HL-60 (cell line): ENCODE measurements at regions not wholly inside any gene's neighbourhood (a gene's known extent, or its start where the extent isn't known, plus 50 kb on each side); places are given as distances from the start of the nearest gene placed in this dataset.

ENCODE experiments used
- DNase-seq, 2 experiments: peaks; one replicate each; pipeline ENCODE4 v3.0.0-alpha.2; 2010 to 2020; ENCODE audit warnings: low read depth in 1 of 2, low spot score in 1 of 2
- H3K27ac ChIP-seq: fragments of 250-450 bp; sonication (Bioruptor Pico); replicated peaks from 2 replicates; pipeline ENCODE4 v1.5.1; 2020; ENCODE audit warnings: mild to moderate bottlenecking, moderate library complexity
- H3K27me3 ChIP-seq: fragments of 250-450 bp; sonication (Bioruptor Pico); 2 replicates; pipeline ENCODE4 v1.5.1; 2021; ENCODE audit warnings: mild to moderate bottlenecking, moderate library complexity; ENCODE audit not compliant: insufficient read depth, poor library complexity, severe bottlenecking
- H3K4me3 ChIP-seq: replicated peaks from 2 replicates; pipeline ENCODE4 v1.5.1; 2011; ENCODE audit warnings: mild to moderate bottlenecking, control low read depth, low read length; ENCODE audit not compliant: insufficient read depth
- CTCF ChIP-seq: IDR thresholded peaks from one replicate; pipeline ENCODE4 v1.5.1; 2011; ENCODE audit warnings: low read length, control low read depth, inconsistent platforms; ENCODE audit not compliant: insufficient read depth
- GABPA ChIP-seq: IDR thresholded peaks from 2 replicates; pipeline ENCODE4 v1.6.1; 2012; ENCODE audit warnings: low read depth
- POLR2AphosphoS5 ChIP-seq: IDR thresholded peaks from 2 replicates; pipeline ENCODE4 v1.6.1; 2012; ENCODE audit warnings: low read depth
- REST ChIP-seq: IDR thresholded peaks from 2 replicates; pipeline ENCODE4 v1.6.1; 2012; ENCODE audit warnings: low read depth; ENCODE audit not compliant: insufficient replicate concordance
- SPI1 ChIP-seq: IDR thresholded peaks from 2 replicates; pipeline ENCODE4 v1.6.1; 2012; ENCODE audit warnings: low read depth, mild to moderate bottlenecking, borderline replicate concordance

- no peak for DNase-seq
- Histone ChIP-seq H3K4me3 (no peak overlapping the region), H3K27ac (no peak overlapping the region), H3K27me3 (no peaks in the 10 kb centered on the region)
- no peak for TF ChIP-seq SPI1
Measured at GRCh38 chr6:101312652-101313051, 80.9 kb upstream of the GRIK2 start.

- Histone ChIP-seq H3K27ac (no peak overlapping the region), H3K4me3 (no peak overlapping the region), H3K27me3 (no peaks in the 10 kb centered on the region)
- TF ChIP-seq POLR2AphosphoS5 (no peak), CTCF (no peak), GABPA (no peak), SPI1 (no peak), REST (no peak)
- no peak for DNase-seq
Measured at GRCh38 chr6:101322921-101323320, 70.6 kb upstream of the GRIK2 start.

- TF ChIP-seq REST (no peak), GABPA (no peak), POLR2AphosphoS5 (no peak), SPI1 (no peak), CTCF (no peak)
- Histone ChIP-seq H3K27me3 (no peaks in the 10 kb centered on the region), H3K4me3 (no peak overlapping the region), H3K27ac (no peak overlapping the region)
- no peak for DNase-seq
Measured at GRCh38 chr6:101326411-101326810, 67.1 kb upstream of the GRIK2 start.

GRCh38 chr6:101341926-101342325, 51.6 kb upstream of the GRIK2 start:
- DNase-seq = no peak
- Histone ChIP-seq H3K4me3 (no peak overlapping the region), H3K27me3 (no peaks in the 10 kb centered on the region), H3K27ac (no peak overlapping the region)
- TF ChIP-seq SPI1 = no peak
- no peak for TF ChIP-seq REST
- no peak for TF ChIP-seq CTCF
- no peak for TF ChIP-seq POLR2AphosphoS5
- no peak for TF ChIP-seq GABPA
